ENCODE measurements at regions not wholly inside any gene's neighbourhood (a gene's known extent, or its start where the extent isn't known, plus 50 kb on each side); places are given as distances from the start of the nearest gene placed in this dataset.

DNA sequence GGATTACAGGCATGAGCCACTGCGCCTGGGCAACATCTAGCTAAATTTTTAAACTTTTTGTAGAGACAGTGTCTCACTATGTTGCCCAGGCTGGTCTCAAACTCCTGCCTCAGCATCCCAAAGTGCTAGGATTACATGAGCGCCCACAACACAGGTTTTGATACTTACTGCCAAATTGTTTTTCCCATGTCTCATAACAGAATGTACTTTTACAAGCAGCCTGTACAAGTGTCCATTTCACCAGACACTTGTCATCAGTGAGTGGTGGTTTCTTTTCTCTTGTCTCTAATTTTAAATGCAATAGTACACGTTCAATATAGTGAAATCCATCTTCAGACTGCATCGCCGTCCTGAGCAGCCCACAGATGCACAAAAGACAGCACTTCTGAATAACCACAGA is 116.4 kb upstream of the LYZL2 start:
- TF ChIP-seq RAD21 (conservative IDR thresholded peaks at IDR 0.05) = no peak
- TF ChIP-seq, protein P1, sequence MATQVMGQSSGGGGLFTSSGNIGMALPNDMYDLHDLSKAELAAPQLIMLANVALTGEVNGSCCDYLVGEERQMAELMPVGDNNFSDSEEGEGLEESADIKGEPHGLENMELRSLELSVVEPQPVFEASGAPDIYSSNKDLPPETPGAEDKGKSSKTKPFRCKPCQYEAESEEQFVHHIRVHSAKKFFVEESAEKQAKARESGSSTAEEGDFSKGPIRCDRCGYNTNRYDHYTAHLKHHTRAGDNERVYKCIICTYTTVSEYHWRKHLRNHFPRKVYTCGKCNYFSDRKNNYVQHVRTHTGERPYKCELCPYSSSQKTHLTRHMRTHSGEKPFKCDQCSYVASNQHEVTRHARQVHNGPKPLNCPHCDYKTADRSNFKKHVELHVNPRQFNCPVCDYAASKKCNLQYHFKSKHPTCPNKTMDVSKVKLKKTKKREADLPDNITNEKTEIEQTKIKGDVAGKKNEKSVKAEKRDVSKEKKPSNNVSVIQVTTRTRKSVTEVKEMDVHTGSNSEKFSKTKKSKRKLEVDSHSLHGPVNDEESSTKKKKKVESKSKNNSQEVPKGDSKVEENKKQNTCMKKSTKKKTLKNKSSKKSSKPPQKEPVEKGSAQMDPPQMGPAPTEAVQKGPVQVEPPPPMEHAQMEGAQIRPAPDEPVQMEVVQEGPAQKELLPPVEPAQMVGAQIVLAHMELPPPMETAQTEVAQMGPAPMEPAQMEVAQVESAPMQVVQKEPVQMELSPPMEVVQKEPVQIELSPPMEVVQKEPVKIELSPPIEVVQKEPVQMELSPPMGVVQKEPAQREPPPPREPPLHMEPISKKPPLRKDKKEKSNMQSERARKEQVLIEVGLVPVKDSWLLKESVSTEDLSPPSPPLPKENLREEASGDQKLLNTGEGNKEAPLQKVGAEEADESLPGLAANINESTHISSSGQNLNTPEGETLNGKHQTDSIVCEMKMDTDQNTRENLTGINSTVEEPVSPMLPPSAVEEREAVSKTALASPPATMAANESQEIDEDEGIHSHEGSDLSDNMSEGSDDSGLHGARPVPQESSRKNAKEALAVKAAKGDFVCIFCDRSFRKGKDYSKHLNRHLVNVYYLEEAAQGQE (IDR thresholded peaks at IDR 0.05; ENCODE audit: borderline replicate concordance) = no peak
- no peak for TF ChIP-seq EP300 (conservative IDR thresholded peaks at IDR 0.05; ENCODE audit: poor library complexity, severe bottlenecking)
- TF ChIP-seq POLR2AphosphoS5 (IDR thresholded peaks at IDR 0.05) = no peak
- TF ChIP-seq, protein P2, sequence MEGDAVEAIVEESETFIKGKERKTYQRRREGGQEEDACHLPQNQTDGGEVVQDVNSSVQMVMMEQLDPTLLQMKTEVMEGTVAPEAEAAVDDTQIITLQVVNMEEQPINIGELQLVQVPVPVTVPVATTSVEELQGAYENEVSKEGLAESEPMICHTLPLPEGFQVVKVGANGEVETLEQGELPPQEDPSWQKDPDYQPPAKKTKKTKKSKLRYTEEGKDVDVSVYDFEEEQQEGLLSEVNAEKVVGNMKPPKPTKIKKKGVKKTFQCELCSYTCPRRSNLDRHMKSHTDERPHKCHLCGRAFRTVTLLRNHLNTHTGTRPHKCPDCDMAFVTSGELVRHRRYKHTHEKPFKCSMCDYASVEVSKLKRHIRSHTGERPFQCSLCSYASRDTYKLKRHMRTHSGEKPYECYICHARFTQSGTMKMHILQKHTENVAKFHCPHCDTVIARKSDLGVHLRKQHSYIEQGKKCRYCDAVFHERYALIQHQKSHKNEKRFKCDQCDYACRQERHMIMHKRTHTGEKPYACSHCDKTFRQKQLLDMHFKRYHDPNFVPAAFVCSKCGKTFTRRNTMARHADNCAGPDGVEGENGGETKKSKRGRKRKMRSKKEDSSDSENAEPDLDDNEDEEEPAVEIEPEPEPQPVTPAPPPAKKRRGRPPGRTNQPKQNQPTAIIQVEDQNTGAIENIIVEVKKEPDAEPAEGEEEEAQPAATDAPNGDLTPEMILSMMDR (IDR thresholded peaks at IDR 0.05; ENCODE audit: poor library complexity, severe bottlenecking) = no peak
- TF ChIP-seq EZH2 (IDR thresholded peaks at IDR 0.05; ENCODE audit: borderline replicate concordance, insufficient read depth, low read length, poor library complexity, severe bottlenecking) = no peak
- TF ChIP-seq TAF1 (IDR thresholded peaks at IDR 0.05; ENCODE audit: low read depth) = no peak
